IPS-NIHi7 (cell line): ENCODE measurements at regions not wholly inside any gene's neighbourhood (a gene's known extent, or its start where the extent isn't known, plus 50 kb on each side); places are given as distances from the start of the nearest gene placed in this dataset.

Experiments
- DNase-seq: peaks from one replicate; pipeline ENCODE4 v3.0.0; 2012; ENCODE audit warnings: mixed read lengths; ENCODE audit errors: extremely low spot score

DNA sequence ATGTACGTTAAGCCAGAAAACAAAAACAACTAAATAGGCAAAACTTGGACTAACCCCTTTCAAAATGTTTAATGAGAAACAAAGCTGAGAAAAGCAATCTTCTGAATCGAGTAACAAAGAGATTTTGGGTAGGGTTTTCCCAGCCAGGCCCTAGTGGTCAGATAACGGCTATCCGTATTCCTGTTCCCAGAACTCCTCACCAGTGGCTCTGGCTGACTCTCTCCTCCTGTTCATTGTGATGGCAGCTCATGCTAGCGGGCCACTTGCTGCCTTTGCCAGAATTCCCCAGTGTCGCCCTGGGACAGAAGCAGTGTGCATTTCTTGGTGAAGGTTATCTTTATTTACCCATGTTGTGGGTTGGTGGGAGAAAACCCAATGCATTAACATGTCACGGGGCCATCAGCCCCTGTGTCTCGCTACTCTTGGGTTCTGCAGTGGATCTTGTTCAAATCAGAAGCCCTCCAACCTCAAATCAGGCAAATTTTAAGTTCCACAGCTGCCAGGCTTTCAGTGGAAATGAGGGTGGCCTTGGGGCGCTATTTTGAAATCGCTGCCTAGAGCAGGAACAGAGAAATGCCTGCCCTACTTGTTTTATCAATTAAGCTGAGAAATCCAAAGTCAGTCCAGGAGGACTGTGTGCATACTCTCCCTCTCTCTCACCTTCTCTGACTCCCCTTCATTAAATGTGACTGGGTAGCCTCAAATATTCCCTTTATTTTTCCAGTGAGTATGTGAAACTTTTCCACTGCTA, 164.5 kb upstream of the NPVF start:
- peak; percentile 48 for DNase-seq

DNA sequence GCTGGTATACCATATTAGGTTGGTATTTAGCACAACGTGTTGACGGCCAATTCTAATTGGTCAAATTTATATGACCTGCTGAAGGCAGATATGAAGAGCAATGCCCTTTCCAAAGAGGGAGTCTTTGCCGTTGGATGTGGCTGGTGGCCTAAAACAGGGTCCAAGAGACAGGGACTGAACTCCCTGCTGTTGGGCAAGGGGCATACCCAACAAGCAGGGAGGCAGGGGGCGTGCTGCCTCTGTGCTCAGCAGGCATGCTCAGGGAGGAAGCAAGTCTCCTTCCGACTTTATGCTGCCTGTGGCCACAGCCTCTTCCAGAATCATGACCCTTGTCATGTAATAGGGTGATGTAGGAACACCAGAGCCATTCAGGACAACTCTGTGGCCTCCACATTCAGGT, 167.7 kb upstream of the NPVF start:
- peak; percentile 22 for DNase-seq

DNA sequence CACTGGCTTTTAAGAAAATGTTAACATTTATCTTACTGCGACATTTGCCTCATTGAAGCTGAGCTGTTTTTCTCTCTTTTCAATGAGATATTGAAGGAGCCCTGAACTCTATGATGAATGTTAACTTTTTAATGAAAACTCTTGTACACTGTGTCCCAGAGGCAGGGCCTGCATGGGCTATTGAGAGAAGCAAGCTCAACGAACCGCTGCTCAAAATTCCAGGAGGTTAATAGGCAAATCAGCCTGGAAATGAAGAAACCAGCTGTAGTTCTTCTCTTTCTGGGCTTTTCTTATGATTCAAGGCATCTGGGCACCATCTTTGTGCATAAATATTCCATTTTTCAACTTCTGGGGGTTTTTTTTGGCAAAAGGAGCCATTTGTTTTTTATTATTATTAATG, 168.4 kb upstream of the NPVF start:
- no peak for DNase-seq

DNA sequence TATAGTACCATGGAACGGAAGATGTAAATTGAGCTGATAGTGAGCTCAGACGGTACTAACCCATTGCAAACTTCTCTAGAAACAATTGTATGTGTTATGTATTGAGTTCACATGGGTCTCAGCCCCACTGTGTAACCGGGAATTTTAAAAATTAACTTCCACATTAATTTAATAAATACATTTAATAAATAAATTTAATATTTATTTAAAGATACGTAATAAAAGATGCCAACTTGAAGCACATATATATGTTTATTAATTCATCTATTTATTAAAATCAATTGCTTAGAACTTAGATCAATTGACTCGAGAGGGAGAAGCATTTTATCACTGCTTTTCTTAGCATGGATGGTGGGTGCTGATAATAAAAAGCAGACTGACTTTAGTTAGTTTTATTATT, 170.1 kb upstream of the NPVF start:
- DNase-seq: no peak

DNA sequence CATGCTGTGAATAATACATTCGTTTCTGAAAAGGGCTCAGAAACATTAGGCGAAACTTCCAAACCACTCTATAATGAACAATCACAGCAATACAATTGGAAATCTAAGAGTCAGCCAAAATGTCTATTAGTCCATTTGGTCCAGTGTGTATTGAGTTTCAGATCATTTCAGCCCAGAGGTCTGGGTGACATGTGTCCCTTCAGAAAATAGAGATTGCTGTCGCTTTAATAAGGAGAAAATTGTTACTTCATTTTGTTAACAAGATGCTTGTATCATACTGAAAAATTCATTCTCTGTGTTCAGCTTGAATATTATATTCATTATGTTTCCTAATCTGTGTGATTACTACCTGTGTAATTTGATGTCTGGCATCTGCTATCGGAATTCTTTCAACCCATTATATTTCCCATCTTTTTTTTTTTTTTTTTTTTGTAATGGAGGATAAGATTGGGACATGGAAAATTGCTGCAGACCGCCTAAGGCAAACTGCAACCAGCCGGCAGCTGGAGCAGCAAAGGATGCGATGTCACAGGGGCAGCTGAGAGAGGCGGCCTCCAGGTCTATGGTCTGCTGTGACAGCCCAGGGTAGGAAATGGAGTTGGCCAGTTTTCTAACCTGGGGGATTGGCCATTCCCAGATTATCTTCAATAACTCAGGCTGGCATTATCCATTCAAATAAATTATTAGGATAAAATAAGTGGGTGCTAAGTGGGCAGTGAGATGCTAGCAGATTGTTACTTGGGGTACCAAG, 170.9 kb upstream of the NPVF start:
- no peak for DNase-seq

DNA sequence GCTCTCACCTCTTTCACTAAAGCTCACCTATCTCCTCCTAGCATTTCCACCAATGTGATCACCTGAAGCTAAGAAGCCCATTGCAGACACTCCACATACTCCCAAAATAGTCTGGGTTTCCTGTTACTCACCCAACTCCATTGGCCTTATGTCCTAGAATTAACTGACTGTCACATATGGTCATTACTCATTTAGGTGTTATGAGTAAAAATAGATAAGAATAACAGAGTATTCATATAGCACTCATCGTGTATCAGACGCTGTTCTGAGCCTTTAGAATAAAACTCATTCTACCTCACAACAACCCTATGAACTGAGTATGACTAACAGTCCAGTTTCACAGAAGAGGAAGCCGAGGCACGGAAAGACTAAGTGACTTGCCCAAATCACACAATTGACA, 174.2 kb upstream of the NPVF start:
- DNase-seq: no peak

DNA sequence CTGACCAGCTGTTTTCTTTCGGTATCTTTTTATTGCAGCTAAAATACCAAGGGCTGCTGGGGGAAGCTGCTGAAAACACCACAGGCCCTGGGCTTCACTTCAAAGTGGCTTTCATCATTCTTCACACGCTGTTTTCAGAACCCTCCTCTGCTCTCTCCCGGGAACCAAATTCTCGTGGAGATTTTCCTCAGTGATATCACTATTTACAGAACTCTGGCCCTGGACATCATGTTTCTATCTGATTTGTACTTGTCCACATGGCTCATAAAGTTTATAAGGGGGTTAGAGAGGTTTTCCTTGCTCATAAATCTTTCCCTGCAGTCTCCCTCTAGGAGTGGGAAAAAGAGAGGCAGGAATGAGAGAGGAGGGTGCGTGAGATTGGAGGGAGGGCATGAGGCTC, 177.4 kb upstream of the NPVF start:
- no peak for DNase-seq

DNA sequence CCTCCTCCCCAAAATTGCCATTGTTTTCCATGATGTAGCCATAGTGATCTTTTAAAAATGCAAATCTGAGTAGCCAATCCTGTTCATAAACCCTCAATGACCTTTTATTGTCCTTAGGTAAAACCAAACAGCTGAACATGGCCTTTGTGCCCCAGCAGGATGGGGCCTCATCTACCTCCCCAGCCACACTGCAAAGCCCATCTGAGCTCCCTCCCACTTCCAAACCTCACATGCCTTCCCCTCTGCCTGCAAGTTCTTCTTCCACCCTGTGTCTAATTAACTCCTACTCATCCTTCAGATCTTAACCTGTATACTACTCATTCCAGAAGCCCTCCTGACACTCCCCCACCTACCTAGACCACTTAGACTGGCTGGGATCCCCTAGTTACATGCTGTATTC, 178.8 kb upstream of the NPVF start:
- no peak for DNase-seq

DNA sequence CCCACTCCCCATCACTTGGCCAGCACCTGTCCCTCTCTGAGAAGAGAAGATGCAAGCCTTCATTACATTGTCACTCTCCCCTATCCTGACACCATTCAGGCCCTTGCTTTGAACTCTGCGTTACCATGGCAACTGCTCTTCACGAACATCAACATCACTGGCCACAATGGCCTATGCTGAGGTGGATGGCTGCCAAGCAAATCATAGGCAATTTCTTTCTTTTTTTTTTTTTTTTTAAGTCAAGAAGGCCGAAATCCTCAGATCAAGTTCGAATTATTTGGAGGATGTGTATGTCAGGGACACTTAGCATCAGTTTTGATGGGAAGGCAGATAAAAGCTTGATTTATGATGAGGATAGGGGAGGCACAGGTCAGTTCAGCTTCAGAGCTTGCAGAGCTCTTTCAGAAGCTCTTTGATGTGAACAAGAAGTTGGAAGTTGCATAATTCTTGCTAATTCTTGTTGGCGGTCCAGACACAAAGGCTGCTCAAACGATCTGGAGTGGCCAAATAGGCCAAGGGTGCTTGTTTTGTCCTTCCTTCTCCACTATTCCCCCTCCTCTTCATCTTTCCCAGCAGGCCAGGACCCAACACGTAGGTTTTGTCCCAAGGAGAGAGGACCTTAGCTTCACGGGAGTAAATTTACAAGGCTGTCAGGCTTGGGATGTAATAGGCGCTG, 179.9 kb upstream of the NPVF start:
- DNase-seq: peak; percentile 26

DNA sequence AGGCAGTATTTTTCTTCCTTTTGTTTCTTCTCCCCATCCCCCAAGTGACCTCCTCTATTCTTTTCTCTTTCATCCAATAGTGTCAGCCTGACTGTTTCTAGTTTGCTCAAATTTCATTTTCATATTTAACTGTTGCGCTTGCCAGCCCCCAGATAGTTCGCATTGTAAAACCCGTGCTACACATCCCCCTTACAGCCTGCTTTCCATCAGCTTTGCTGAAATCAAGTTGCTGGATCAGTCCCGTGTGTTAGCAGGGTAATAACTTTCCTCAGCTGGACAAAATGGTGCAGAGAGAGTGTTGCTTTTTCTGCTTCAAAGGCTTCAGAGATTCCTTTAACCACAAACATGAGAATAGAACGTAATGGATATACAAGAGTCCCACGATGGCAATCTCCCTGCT, 180.6 kb upstream of the NPVF start:
- no peak for DNase-seq

DNA sequence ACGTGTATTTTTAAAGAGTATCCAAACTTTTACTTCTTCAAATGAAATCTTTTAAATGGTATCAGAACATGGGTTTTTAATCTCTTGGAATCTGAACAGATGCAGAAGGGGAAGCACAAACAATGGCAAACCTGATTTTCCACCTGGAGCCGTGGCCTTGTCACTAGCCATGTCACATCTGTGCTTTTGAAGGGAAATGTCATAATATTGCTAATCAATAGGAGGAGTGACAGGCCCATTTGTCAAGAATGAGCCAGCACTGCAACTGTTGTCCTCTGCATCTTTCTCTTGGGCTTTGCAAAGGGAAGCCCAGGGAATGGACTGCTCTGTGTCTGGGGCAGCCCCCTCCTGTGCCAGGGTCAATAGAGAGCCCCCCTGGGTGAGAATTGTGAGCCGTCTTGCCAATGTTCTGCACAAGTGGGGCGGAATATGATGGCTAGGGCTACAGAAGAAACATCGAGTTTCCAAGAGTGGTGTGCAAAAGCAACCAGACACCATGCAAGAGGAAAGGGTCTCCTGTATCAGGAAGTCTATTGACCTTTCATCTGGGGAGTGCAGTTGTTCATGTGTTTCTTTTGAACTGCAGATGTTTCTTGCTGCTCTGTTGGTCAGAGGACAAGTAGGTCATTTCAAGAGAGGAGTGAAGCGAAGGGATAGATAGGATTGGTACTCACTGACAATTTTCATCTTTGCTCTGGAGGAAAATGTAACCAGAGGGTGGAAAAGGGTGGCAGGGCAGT, 181.8 kb upstream of the NPVF start:
- no peak for DNase-seq

DNA sequence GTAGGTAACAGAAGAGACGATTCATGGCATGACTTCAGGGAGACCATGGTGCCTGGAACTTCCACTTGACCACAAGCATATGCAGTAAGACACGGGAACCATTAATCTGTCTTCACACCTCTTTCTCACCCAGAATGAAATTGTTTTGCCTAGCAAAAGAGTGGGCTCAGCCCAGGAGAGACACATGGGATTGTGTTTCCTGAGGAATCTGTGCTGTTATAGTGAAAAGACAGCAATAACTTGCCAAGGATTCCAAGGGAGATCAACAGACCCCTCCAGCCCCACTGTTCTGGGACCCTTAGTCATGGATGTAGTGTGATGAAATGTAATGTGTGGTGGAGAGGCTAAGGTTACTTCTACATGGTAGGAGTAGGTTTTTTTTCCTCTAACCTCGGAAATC, 192.5 kb upstream of the NPVF start:
- DNase-seq: no peak

DNA sequence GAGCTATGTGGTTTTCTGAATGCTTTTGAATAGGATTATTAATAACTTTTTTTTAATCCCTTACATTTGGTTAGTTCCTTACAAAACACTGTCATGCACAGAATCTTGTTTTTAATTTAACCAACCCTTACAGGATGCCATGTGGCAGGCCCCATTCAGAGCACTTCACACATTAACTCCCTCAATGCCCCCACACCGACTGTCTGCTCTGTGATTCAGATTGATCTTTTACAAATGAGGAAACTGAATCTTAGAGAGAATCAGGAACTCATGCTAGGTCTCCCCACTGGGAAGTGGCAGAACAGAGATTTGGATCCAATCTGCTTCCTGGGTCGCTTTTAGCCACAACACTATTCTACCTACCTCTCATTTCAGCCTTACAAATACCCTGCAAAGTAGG, 195.8 kb upstream of the NPVF start:
- peak; percentile 25 for DNase-seq

DNA sequence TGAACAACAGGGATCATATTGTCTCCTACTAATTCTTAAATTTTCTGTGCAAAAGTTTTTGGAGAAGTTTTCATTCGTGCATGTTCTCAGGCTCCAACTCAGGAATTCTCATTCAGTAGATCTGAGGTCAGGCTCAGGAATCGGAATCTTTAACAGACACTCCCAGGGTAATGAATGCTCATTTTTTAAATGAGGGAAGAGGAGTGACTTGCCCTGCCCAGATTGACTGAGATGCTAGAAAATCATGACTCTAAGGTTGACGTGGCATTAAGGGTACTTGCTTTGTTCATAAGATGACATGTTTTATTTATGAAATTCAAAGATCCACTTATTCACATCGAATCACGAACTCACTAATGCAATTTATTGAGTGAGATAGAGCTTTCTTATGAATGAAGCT, 196.6 kb upstream of the NPVF start:
- DNase-seq: no peak

DNA sequence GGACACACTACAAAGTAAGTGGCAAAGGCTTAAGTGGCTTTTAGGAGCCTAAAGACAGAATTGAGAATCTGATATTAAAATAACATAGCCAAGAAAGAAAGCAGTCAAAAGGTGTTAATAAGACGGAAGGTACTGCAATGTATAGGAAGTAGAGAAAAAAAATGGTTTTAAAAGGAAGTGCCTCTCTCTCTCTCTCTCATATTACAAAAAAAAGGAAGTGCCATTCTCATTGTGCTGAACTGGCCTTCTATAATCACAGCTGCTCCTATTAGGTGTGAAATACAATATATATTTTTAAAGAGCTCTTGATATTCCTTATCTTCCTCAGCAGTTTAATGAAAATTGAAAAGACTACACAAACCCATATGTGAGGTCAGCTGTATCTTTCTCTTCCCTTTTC, 199.4 kb upstream of the NPVF start:
- DNase-seq: no peak

DNA sequence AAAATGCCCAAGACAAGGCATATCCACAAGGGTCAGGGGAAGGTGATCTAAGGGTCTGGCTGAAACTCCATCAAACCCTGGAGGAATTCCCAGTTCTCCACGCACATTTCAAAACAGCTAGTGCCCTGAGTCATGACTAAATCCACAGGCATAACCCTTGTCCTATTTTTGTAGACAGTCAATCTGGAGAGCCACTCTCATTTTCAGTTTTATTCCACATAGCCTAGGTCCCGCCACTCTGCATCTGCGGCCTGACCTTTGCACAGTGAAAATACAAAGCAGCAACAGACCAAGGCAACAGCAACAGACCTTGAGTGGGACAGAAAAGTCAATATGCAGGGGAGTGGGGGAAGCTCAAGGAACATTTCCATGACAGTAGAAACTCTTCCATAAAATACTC, 201.4 kb upstream of the NPVF start:
- no peak for DNase-seq

DNA sequence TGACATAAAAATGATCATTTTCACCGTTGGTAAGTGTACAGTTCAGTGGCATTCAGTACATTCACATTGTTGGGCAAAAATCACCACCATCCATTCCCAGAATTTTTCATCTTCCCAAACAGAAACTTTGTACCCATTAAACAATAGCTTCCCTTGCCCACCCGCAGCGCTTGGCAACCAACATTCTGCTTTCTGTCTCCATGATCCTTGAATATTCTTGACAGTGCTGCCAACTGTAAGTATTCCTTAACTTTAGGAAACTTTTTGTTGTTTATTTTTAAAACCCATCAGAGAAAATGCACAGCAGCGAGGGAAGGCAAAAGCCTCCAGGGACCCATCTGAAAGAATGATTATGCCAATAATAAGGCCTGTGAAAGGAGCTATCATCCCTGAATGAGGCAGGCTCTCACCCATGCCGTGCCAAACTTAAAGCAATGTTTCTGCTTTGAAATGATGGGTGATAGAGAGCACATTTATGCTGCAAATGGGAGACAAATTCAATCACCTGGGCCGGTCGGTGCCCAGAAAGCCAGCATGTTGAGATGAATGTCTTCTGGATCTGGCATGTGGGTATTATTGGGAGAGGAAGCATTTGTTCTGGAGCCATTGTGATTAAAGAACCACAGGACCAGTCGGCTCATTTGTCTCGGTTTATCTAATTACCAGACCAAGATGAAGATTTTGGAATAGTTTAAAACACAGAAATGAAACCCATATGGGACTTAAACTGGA, 202.1 kb upstream of the NPVF start:
- no peak for DNase-seq

DNA sequence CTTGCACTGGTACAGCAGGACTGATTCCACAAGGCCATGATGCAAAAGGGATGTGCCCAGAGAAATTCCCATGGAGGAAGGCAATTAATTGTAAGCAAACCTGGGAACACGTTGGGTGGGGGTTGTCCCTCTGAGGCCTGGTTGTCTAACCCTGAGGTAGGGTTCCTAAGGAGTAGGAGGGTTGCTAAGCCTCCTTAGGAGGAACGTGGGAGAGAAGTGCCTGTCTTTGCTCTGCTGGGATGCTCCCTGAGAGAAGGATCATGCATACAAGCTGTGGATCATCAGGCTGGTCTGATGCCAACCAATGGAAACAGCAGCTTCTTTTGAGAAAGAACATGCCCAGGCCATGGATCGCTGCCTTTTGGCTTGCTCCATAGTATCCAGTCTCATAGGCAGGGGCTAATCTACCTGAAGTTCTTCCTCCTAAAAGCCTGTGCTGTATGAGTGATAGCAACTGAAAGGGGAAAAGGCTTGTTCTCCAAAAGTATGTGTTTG, 203.7 kb upstream of the NPVF start:
- no peak for DNase-seq

DNA sequence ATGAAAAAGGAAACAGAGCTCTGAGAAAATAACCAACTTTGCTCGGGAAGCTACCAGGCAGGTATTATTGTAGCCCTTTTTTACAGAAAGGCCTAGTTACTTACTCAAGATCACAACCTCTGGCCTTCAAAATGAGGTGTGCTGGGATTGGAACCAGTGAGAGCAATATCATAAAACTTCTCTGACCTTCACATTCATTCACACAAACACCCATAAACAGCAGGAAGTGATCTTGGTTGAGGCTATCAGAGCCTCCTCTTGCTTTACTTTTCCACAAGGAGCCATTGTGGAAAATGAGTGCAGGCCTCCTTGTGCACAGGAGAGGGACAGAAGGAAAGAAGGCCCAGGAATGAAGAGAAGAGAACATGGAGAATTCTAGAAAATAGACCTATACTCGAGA, 204.5 kb upstream of the NPVF start:
- no peak for DNase-seq

DNA sequence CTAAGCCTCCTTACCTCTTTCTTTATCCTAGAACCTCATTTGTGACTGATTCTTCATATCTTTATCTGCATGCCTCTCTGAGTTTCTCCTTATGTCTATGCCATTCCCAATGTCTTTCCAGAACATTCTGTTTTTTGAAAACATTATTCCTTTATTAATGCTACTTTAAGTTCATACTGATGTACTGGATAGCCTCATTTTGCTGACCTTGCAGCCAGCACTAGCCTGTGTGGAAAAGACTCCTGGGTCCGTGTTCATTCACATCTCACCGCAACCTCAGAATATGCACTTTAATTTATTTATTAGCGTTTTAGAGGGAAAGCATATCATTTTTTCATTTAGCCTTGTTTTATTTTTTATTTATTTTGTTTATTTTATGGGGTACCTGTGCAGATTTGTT, 208.1 kb upstream of the NPVF start:
- no peak for DNase-seq

DNA sequence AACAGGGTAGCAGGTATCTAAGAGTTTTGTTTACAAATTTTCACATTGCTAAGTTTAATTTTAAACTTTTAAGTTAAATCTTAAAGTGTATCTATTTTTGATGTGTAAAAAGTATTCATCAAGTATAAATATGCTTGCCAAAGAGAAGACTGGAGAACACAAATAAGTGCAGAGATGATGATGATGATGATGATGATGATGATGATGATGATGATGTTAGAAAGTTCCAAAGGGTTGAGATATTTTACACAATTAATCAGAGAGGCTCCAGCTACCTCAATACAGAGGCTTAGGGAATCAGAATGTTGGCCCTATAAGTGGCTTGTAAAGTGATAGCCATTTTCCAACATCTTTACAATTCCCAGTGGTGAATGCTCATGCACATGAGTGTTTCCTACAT, 209.0 kb upstream of the NPVF start:
- no peak for DNase-seq
